Loucy (cell line): ENCODE measurements at regions not wholly inside any gene's neighbourhood (a gene's known extent, or its start where the extent isn't known, plus 50 kb on each side); places are given as distances from the start of the nearest gene placed in this dataset.

Experiments
- H2AFZ ChIP-seq: fragments of 200-600 bp; sonication (generic); 2 replicates; pipeline ENCODE4 v1.6.0; 2016; ENCODE audit warnings: antibody characterized with exemption, mild to moderate bottlenecking, low read length, moderate library complexity
- H3F3A ChIP-seq: fragments of 200-600 bp; 2 replicates; pipeline ENCODE4 v1.6.0; 2016; ENCODE audit warnings: antibody characterized with exemption, low read depth, mild to moderate bottlenecking
- H3K27me3 ChIP-seq: fragments of 200-600 bp; sonication (generic); 2 replicates; pipeline ENCODE4 v1.6.1; 2014; ENCODE audit warnings: low read length, mild to moderate bottlenecking; ENCODE audit not compliant: insufficient read depth, poor library complexity, severe bottlenecking
- H3K36me3 ChIP-seq: fragments of 200-600 bp; sonication (generic); 2 replicates; pipeline ENCODE4 v1.6.1; 2016; ENCODE audit warnings: low read length; ENCODE audit not compliant: insufficient read depth
- H3K4me1 ChIP-seq: fragments of 200-600 bp; sonication (generic); 2 replicates; pipeline ENCODE4 v1.5.1; 2014; ENCODE audit warnings: low read length, mild to moderate bottlenecking; ENCODE audit not compliant: insufficient read depth, poor library complexity, severe bottlenecking
- H3K4me2 ChIP-seq: fragments of 200-600 bp; sonication (generic); 2 replicates; pipeline ENCODE4 v1.6.0; 2014; ENCODE audit warnings: antibody characterized with exemption, low read length, low read depth, mild to moderate bottlenecking; ENCODE audit not compliant: poor library complexity, severe bottlenecking
- H3K4me3 ChIP-seq: fragments of 200-600 bp; sonication (generic); 2 replicates; pipeline ENCODE4 v1.5.1; 2014; ENCODE audit warnings: low read length, mild to moderate bottlenecking, mixed read lengths; ENCODE audit not compliant: poor library complexity, severe bottlenecking
- H3K79me2 ChIP-seq: fragments of 200-600 bp; sonication (generic); 2 replicates; pipeline ENCODE4 v1.6.1; 2014; ENCODE audit warnings: low read length; ENCODE audit not compliant: insufficient read depth
- H3K9ac ChIP-seq: fragments of 200-600 bp; sonication (generic); 2 replicates; pipeline ENCODE4 v1.6.0; 2014; ENCODE audit warnings: mild to moderate bottlenecking, low read depth, low read length, moderate library complexity; ENCODE audit not compliant: poor library complexity, severe bottlenecking
- H3K9me2 ChIP-seq: fragments of 200-600 bp; sonication (generic); replicated peaks from 2 replicates; pipeline ENCODE4 v1.6.1; 2016; ENCODE audit warnings: low read depth, low read length, mixed read lengths
- H3K9me3 ChIP-seq: fragments of 200-600 bp; sonication (generic); 2 replicates; pipeline ENCODE4 v1.6.1; 2014; ENCODE audit warnings: mild to moderate bottlenecking, antibody characterized with exemption, low read length, low read depth; ENCODE audit not compliant: insufficient read depth
- H4K20me1 ChIP-seq: fragments of 200-600 bp; sonication (generic); 2 replicates; pipeline ENCODE4 v1.6.0; 2014; ENCODE audit warnings: antibody characterized with exemption, low read length, mild to moderate bottlenecking; ENCODE audit not compliant: insufficient read depth, poor library complexity, severe bottlenecking
- EZH2phosphoT487 ChIP-seq: fragments of 200-600 bp; IDR thresholded peaks from 2 replicates; pipeline ENCODE4 v1.6.1; 2018; ENCODE audit warnings: antibody characterized with exemption, mild to moderate bottlenecking, moderate library complexity, borderline replicate concordance
- TF ChIP-seq, protein P1 (sequence below): fragments of 200-600 bp; sonication (generic); conservative IDR thresholded peaks from 2 replicates; pipeline ENCODE4 v1.5.1; 2014; ENCODE audit warnings: mild to moderate bottlenecking, antibody characterized with exemption, low read length

DNA sequence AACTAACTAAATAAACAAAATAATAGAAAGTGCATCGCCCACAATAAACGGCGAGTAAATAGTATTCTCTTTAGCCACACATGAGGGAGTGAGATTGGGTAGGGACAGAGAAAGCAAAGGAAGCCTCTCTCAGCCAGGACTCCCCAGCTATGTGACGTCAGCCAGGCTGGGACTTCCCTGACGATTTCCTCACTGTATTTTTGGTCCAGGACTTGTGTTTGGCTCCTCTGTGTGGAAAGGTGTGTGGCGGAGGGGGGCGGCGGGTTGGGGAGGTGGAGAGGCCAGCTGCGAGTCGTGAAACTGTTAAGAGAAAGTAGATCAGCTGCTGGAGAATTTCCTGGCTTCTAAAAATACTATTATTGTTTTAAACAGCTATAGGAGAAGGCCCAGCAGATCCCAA lies 1124.6 kb downstream of the AACS start:
- H3K27me3 ChIP-seq: no peaks in the 10 kb centered on the region
- no peak overlapping the region for H3K4me2 ChIP-seq
- no peak overlapping the region for H3K4me3 ChIP-seq
- H3K79me2 ChIP-seq: no peaks in the 10 kb centered on the region
- no peak overlapping the region for H3K9ac ChIP-seq
- H3K9me2 ChIP-seq: no peaks in the 10 kb centered on the region
- no peaks in the 10 kb centered on the region for H3F3A ChIP-seq
- TF ChIP-seq, protein P1, sequence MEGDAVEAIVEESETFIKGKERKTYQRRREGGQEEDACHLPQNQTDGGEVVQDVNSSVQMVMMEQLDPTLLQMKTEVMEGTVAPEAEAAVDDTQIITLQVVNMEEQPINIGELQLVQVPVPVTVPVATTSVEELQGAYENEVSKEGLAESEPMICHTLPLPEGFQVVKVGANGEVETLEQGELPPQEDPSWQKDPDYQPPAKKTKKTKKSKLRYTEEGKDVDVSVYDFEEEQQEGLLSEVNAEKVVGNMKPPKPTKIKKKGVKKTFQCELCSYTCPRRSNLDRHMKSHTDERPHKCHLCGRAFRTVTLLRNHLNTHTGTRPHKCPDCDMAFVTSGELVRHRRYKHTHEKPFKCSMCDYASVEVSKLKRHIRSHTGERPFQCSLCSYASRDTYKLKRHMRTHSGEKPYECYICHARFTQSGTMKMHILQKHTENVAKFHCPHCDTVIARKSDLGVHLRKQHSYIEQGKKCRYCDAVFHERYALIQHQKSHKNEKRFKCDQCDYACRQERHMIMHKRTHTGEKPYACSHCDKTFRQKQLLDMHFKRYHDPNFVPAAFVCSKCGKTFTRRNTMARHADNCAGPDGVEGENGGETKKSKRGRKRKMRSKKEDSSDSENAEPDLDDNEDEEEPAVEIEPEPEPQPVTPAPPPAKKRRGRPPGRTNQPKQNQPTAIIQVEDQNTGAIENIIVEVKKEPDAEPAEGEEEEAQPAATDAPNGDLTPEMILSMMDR: no peak
- TF ChIP-seq EZH2phosphoT487: no peak
- no peaks in the 10 kb centered on the region for H3K36me3 ChIP-seq
- H4K20me1 ChIP-seq: no peaks in the 10 kb centered on the region
- H3K4me1 ChIP-seq: no peaks in the 10 kb centered on the region
- H3K9me3 ChIP-seq: no peaks in the 10 kb centered on the region; the same call in 1 of the 2 replicates
- H2AFZ ChIP-seq: no peak overlapping the region

DNA sequence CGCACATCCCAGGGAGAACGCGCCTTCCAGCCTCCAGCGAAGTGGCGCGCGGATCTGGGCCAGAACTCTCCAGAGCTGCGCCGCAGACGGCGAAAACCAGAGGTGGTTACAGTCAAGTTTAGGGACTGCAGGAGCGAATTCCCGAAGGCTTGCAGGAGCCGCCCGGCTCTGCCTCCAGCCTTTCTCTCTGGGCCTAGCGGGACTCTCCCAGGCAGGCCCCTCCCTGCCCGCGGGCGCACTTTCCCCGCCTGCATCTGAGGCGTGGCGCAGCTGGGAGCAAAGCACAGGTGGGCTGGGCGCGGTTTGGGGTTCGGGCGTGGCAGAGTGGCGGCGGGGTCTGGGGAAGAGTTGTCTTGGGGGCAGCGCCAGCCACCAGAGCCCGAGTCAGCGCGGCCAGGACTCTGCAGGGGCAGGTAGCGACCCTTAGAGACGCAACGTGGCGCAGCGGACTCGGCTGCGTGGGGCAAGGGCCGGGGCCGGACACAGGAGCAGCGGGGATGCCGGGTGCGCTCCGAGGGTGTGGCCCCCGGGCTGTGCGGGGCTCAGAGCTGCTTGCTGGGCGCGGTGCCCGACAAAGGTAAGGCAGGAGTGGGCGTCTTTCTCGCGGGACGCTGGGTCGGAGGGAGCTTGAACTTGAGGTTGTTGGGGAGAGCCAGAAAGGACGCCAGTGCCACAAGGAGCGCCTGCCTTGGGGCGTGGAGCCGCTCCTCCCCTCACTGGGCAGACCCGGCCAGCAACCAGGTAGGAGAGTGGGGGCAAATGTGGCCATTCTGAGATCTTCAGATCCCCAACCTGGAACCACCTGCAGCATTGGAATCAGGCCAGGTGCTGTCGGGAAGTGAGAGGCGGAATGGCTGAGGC lies 1126.0 kb downstream of the AACS start:
- Histone ChIP-seq H2AFZ (no peak overlapping the region), H3K4me1 (no peaks in the 10 kb centered on the region), H3K4me2 (no peak overlapping the region), H3K4me3 (no peak overlapping the region), H3K27me3 (no peaks in the 10 kb centered on the region), H3K36me3 (no peaks in the 10 kb centered on the region), H4K20me1 (no peaks in the 10 kb centered on the region), H3F3A (no peaks in the 10 kb centered on the region), H3K9me3 (no peaks in the 10 kb centered on the region; the same call in 1 of the 2 replicates), H3K9me2 (no peaks in the 10 kb centered on the region), H3K9ac (no peak overlapping the region), H3K79me2 (no peaks in the 10 kb centered on the region)
- no peak for TF ChIP-seq EZH2phosphoT487
- TF ChIP-seq, protein P1: no peak

GRCh38 chr12:126191949-126192348 lies 1126.7 kb downstream of the AACS start:
- Histone ChIP-seq H3K9ac (no peak overlapping the region), H3K4me2 (no peak overlapping the region), H2AFZ (no peak overlapping the region), H3K4me3 (no peak overlapping the region), H3K36me3 (no peaks in the 10 kb centered on the region), H3K27me3 (no peaks in the 10 kb centered on the region), H3K9me2 (no peaks in the 10 kb centered on the region), H3K9me3 (no peaks in the 10 kb centered on the region; the same call in 1 of the 2 replicates), H3K4me1 (no peaks in the 10 kb centered on the region), H4K20me1 (no peaks in the 10 kb centered on the region), H3F3A (no peaks in the 10 kb centered on the region), H3K79me2 (no peaks in the 10 kb centered on the region)
- TF ChIP-seq, protein P1: no peak
- no peak for TF ChIP-seq EZH2phosphoT487
